ENCODE measurements at regions not wholly inside any gene's neighbourhood (a gene's known extent, or its start where the extent isn't known, plus 50 kb on each side); places are given as distances from the start of the nearest gene placed in this dataset.

- Mint-ChIP-seq H3K4me3 (no peak overlapping the region), H3K9me3 (peaks cover 2% of the 10 kb centered on the region), H3K4me1 (peaks cover 25% of the 10 kb centered on the region), H3K27me3 (ENCODE audit: insufficient read depth, low read depth) (peaks cover 14% of the 10 kb centered on the region), H3K27ac (no peak overlapping the region), H3K36me3 (no peaks in the 10 kb centered on the region)
- no peaks in the 10 kb centered on the region for H3K9me3 ChIP-seq (ENCODE audit: low read depth)
- no peaks in the 10 kb centered on the region for H3K36me3 ChIP-seq
- H3K9ac ChIP-seq: no peak overlapping the region
- H3K27ac ChIP-seq: no peak overlapping the region
- no peaks in the 10 kb centered on the region for H3K4me1 ChIP-seq
- no peak for DNase-seq (ENCODE audit: low spot score)
- no peak overlapping the region for H2AFZ ChIP-seq (replicated peaks)
- no peak overlapping the region for H3K4me2 ChIP-seq
- H4K20me1 ChIP-seq (ENCODE audit: low read depth): no peaks in the 10 kb centered on the region
- no peak for TF ChIP-seq EZH2phosphoT487 (IDR thresholded peaks at IDR 0.05)
- TF ChIP-seq, protein P1, sequence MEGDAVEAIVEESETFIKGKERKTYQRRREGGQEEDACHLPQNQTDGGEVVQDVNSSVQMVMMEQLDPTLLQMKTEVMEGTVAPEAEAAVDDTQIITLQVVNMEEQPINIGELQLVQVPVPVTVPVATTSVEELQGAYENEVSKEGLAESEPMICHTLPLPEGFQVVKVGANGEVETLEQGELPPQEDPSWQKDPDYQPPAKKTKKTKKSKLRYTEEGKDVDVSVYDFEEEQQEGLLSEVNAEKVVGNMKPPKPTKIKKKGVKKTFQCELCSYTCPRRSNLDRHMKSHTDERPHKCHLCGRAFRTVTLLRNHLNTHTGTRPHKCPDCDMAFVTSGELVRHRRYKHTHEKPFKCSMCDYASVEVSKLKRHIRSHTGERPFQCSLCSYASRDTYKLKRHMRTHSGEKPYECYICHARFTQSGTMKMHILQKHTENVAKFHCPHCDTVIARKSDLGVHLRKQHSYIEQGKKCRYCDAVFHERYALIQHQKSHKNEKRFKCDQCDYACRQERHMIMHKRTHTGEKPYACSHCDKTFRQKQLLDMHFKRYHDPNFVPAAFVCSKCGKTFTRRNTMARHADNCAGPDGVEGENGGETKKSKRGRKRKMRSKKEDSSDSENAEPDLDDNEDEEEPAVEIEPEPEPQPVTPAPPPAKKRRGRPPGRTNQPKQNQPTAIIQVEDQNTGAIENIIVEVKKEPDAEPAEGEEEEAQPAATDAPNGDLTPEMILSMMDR (IDR thresholded peaks at IDR 0.05): no peak
- TF ChIP-seq EZH2 (IDR thresholded peaks at IDR 0.05): no peak
- H3K4me3 ChIP-seq: no peak overlapping the region
- no peaks in the 10 kb centered on the region for H3K27me3 ChIP-seq
- H3K79me2 ChIP-seq (ENCODE audit: low read depth): no peaks in the 10 kb centered on the region
- no peaks in the 10 kb centered on the region for H3F3A ChIP-seq (ENCODE audit: low read depth)
Observed at GRCh38 chr11:134784568-134784967, 372.5 kb upstream of the B3GAT1 start.

DNA sequence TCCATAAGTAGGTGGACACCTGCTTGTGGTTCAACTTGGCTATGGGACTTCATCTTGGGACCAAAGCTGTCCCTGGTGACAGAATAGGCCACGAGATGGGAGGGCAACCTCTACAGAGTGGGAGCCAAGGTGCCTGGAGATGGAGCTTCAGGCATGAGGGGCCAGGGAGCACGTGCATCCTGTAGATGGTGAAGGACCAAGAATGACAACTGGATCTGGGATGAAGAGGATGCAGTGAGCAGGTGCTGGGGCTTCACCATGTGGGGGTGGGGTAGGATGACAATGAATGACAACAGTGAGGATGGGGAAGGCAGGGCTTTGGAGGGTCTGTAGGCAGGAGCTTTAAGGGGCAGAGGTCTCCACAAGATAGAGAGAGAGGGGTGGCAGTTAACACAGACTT lies 372.0 kb upstream of the B3GAT1 start:
- Histone ChIP-seq H3K27me3 (no peaks in the 10 kb centered on the region), H3K4me1 (no peaks in the 10 kb centered on the region), H3K4me2 (no peak overlapping the region), H3F3A (ENCODE audit: low read depth) (no peaks in the 10 kb centered on the region), H3K9me3 (ENCODE audit: low read depth) (no peaks in the 10 kb centered on the region), H4K20me1 (ENCODE audit: low read depth) (no peaks in the 10 kb centered on the region), H3K4me3 (no peak overlapping the region), H3K79me2 (ENCODE audit: low read depth) (no peaks in the 10 kb centered on the region), H2AFZ (replicated peaks) (no peak overlapping the region), H3K27ac (no peak overlapping the region), H3K9ac (no peak overlapping the region), H3K36me3 (no peaks in the 10 kb centered on the region)
- no peak for DNase-seq (ENCODE audit: low spot score)
- H3K27ac Mint-ChIP-seq: no peak overlapping the region
- no peak overlapping the region for H3K4me3 Mint-ChIP-seq
- TF ChIP-seq EZH2 (IDR thresholded peaks at IDR 0.05) (no peak), EZH2phosphoT487 (IDR thresholded peaks at IDR 0.05) (no peak)
- TF ChIP-seq, protein P1 (IDR thresholded peaks at IDR 0.05): no peak
- peaks cover 14% of the 10 kb centered on the region for H3K27me3 Mint-ChIP-seq (ENCODE audit: insufficient read depth, low read depth)
- H3K36me3 Mint-ChIP-seq: no peaks in the 10 kb centered on the region
- peaks cover 2% of the 10 kb centered on the region for H3K9me3 Mint-ChIP-seq
- peaks cover 28% of the 10 kb centered on the region for H3K4me1 Mint-ChIP-seq

DNA sequence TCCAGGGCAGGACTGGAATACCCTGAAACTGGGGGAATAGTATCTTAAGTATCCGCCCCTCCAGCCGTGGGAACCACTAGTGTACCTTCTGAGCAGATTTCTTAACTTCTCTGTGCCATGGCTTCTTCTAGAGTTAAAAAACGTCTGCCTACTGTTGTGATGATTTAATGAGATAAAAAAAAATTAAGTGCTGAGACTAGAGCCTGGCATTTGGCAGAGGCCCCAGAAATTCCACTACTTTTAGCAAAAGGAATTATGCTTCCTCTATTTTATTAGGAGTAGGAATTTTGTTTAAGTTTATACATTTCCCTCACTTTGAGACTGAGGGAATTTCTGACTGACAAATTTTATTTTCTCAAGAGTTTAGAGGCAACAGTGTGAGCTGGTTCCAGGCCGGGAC lies 371.2 kb upstream of the B3GAT1 start:
- H3K9me3 ChIP-seq (ENCODE audit: low read depth): no peaks in the 10 kb centered on the region
- H3K36me3 ChIP-seq: no peaks in the 10 kb centered on the region
- no peak overlapping the region for H2AFZ ChIP-seq (replicated peaks)
- H3K27ac ChIP-seq: no peak overlapping the region
- no peaks in the 10 kb centered on the region for H4K20me1 ChIP-seq (ENCODE audit: low read depth)
- no peak overlapping the region for H3K9ac ChIP-seq
- Mint-ChIP-seq H3K9me3 (peaks cover 2% of the 10 kb centered on the region), H3K36me3 (no peaks in the 10 kb centered on the region), H3K4me3 (no peak overlapping the region), H3K27me3 (ENCODE audit: insufficient read depth, low read depth) (peaks cover 13% of the 10 kb centered on the region), H3K27ac (no peak overlapping the region), H3K4me1 (peaks cover 28% of the 10 kb centered on the region)
- no peak for DNase-seq (ENCODE audit: low spot score)
- H3K4me1 ChIP-seq: no peaks in the 10 kb centered on the region
- H3K27me3 ChIP-seq: no peaks in the 10 kb centered on the region
- H3K4me3 ChIP-seq: no peak overlapping the region
- no peaks in the 10 kb centered on the region for H3K79me2 ChIP-seq (ENCODE audit: low read depth)
- TF ChIP-seq, protein P1 (IDR thresholded peaks at IDR 0.05): no peak
- no peak for TF ChIP-seq EZH2phosphoT487 (IDR thresholded peaks at IDR 0.05)
- TF ChIP-seq EZH2 (IDR thresholded peaks at IDR 0.05): no peak
- H3F3A ChIP-seq (ENCODE audit: low read depth): no peaks in the 10 kb centered on the region
- H3K4me2 ChIP-seq: no peak overlapping the region
